ENCODE measurements at regions not wholly inside any gene's neighbourhood (a gene's known extent, or its start where the extent isn't known, plus 50 kb on each side); places are given as distances from the start of the nearest gene placed in this dataset.

- Histone ChIP-seq H3K4me3 (no peak overlapping the region), H3K27ac (no peak overlapping the region), H3K36me3 (no peaks in the 10 kb centered on the region), H3K9me3 (no peaks in the 10 kb centered on the region), H3K27me3 (no peaks in the 10 kb centered on the region), H3K4me1 (peaks cover 0 to 8% (median 0%) of the 10 kb centered on the region in 4 donors)
- intact Hi-C loops (cut with DNase I): no loop called here
- TF ChIP-seq EP300 (IDR thresholded peaks at IDR 0.05) (no peak), CTCF (IDR thresholded peaks at IDR 0.05) (no peak), POLR2AphosphoS5 (IDR thresholded peaks at IDR 0.05) (no peak), POLR2A (IDR thresholded peaks at IDR 0.05) (no peak)
- 25 to 65% methylated on average over 7 of the region's 7 CpGs for WGBS, 2 donors
- no peak for DNase-seq
Measured at GRCh38 chr16:63188086-63188771, 1152.0 kb upstream of the CDH8 start.

GRCh38 chr16:63187638-63188037 is 1151.4 kb upstream of the CDH8 start:
- no peak overlapping the region for H3K4me3 ChIP-seq
- 60 to 67% methylated on average over 3 of the region's 3 CpGs for WGBS, 2 donors
- TF ChIP-seq POLR2A (IDR thresholded peaks at IDR 0.05) (no peak), EP300 (IDR thresholded peaks at IDR 0.05) (no peak), POLR2AphosphoS5 (IDR thresholded peaks at IDR 0.05) (no peak), CTCF (IDR thresholded peaks at IDR 0.05) (no peak)
- H3K27me3 ChIP-seq: no peaks in the 10 kb centered on the region
- no peaks in the 10 kb centered on the region for H3K36me3 ChIP-seq
- peaks cover 0 to 8% (median 0%) of the 10 kb centered on the region in 4 donors for H3K4me1 ChIP-seq
- H3K27ac ChIP-seq: no peak overlapping the region
- DNase-seq: no peak
- H3K9me3 ChIP-seq: no peaks in the 10 kb centered on the region
- intact Hi-C loops (cut with DNase I): no loop called here

GRCh38 chr16:63185235-63185780 is 1149.1 kb upstream of the CDH8 start:
- no peaks in the 10 kb centered on the region for H3K9me3 ChIP-seq
- intact Hi-C loops (cut with DNase I): no loop called here
- no peaks in the 10 kb centered on the region for H3K27me3 ChIP-seq
- DNase-seq: no peak
- no peaks in the 10 kb centered on the region for H3K4me1 ChIP-seq
- no peak overlapping the region for H3K27ac ChIP-seq
- no peaks in the 10 kb centered on the region for H3K36me3 ChIP-seq
- no peak for TF ChIP-seq POLR2A (IDR thresholded peaks at IDR 0.05)
- TF ChIP-seq EP300 (IDR thresholded peaks at IDR 0.05): no peak
- WGBS, 2 donors: 56 to 63% methylated on average over 4 of the region's 4 CpGs
- H3K4me3 ChIP-seq: no peak overlapping the region

- Histone ChIP-seq H3K36me3 (no peaks in the 10 kb centered on the region), H3K27me3 (no peaks in the 10 kb centered on the region), H3K27ac (no peak overlapping the region), H3K4me1 (no peaks in the 10 kb centered on the region), H3K4me3 (no peak overlapping the region), H3K9me3 (no peaks in the 10 kb centered on the region)
- 10 to 39% methylated on average over 2 of the region's 2 CpGs for whole genome bisulfite sequencing, 2 donors
- TF ChIP-seq POLR2AphosphoS5 (IDR thresholded peaks at IDR 0.05): no peak
- no peak for TF ChIP-seq CTCF (IDR thresholded peaks at IDR 0.05)
- TF ChIP-seq POLR2A (IDR thresholded peaks at IDR 0.05): no peak
- TF ChIP-seq EP300 (IDR thresholded peaks at IDR 0.05): no peak
- intact Hi-C loops (cut with DNase I): no loop called here
- DNase-seq: no peak
Measured at GRCh38 chr16:63183743-63184142, 1147.5 kb upstream of the CDH8 start.

GRCh38 chr16:63175313-63175712 is 1139.1 kb upstream of the CDH8 start:
- Histone ChIP-seq H3K4me1 (no peaks in the 10 kb centered on the region), H3K9me3 (no peaks in the 10 kb centered on the region), H3K36me3 (no peaks in the 10 kb centered on the region), H3K27me3 (no peaks in the 10 kb centered on the region), H3K4me3 (no peak overlapping the region), H3K27ac (no peak overlapping the region)
- TF ChIP-seq CTCF (IDR thresholded peaks at IDR 0.05) (no peak), EP300 (IDR thresholded peaks at IDR 0.05) (no peak), POLR2AphosphoS5 (IDR thresholded peaks at IDR 0.05) (no peak), POLR2A (IDR thresholded peaks at IDR 0.05) (no peak)
- DNase-seq: no peak
- intact Hi-C loops (cut with DNase I): no loop called here
